CD14-positive monocyte (primary cell): ENCODE measurements at regions not wholly inside any gene's neighbourhood (a gene's known extent, or its start where the extent isn't known, plus 50 kb on each side); places are given as distances from the start of the nearest gene placed in this dataset.

Experiments used
- DNase-seq, 3 donors: peaks; one replicate each; pipeline ENCODE4 v3.0.0-alpha.2; 2011 to 2022
- H2AFZ ChIP-seq: 2 replicates; pipeline ENCODE4 v1.6.0; 2012; ENCODE audit warnings: mild to moderate bottlenecking, low read depth, low read length, inconsistent platforms; ENCODE audit not compliant: insufficient read depth, poor library complexity, severe bottlenecking
- H3K27ac ChIP-seq, 2 donors: 1 replicate in 1 of 2; 2 replicates in 1 of 2; pipeline ENCODE4 v1.5.1; 2012 to 2013; ENCODE audit warnings: low read length in 2 of 2, control low read depth in 1 of 2, inconsistent platforms in 1 of 2, low read depth in 1 of 2, mild to moderate bottlenecking in 1 of 2
- H3K27me3 ChIP-seq, 2 donors: one replicate each; pipeline versions ENCODE4 v1.6.0 to v1.6.1; 2011 to 2013; ENCODE audit warnings: low read length in 2 of 2; ENCODE audit not compliant: control insufficient read depth in 2 of 2, insufficient read depth in 2 of 2
- H3K36me3 ChIP-seq, 2 donors: replicated peaks in 1 of 2; 1 replicate in 1 of 2; 2 replicates in 1 of 2; pipeline versions ENCODE4 v1.5.1 to v1.6.1; 2012 to 2013; ENCODE audit warnings: low read length in 2 of 2, control low read depth in 1 of 2, inconsistent platforms in 1 of 2, mild to moderate bottlenecking in 1 of 2; ENCODE audit not compliant: insufficient read depth in 2 of 2, control insufficient read depth in 1 of 2
- H3K4me1 ChIP-seq, 2 donors: 1 replicate in 1 of 2; 2 replicates in 1 of 2; pipeline versions ENCODE4 v1.5.1 to v1.6.1; 2012 to 2013; ENCODE audit warnings: low read length in 2 of 2, control low read depth in 1 of 2, inconsistent platforms in 1 of 2, mild to moderate bottlenecking in 1 of 2, moderate library complexity in 1 of 2; ENCODE audit not compliant: insufficient read depth in 2 of 2, control insufficient read depth in 1 of 2
- H3K4me2 ChIP-seq: replicated peaks from 2 replicates; pipeline ENCODE3; 2012; ENCODE audit warnings: low read length, moderate library complexity, mild to moderate bottlenecking; ENCODE audit not compliant: poor library complexity, severe bottlenecking; ENCODE audit errors: extremely low read depth
- H3K4me3 ChIP-seq, 3 experiments: fragments of 200-600 bp in 1 of 3; sonication (generic) in 1 of 3; replicated peaks in 1 of 3; 1 replicate in 2 of 3; 2 replicates in 1 of 3; pipeline ENCODE4 v1.5.1; 2011 to 2013; ENCODE audit warnings: low read length in 3 of 3, mild to moderate bottlenecking in 3 of 3, control low read depth in 2 of 3, low read depth in 2 of 3, inconsistent platforms in 1 of 3, moderate library complexity in 1 of 3
- H3K79me2 ChIP-seq: 2 replicates; pipeline ENCODE4 v1.6.0; 2012; ENCODE audit warnings: mild to moderate bottlenecking, control low read depth, inconsistent platforms, low read length, moderate library complexity; ENCODE audit not compliant: insufficient read depth
- H3K9ac ChIP-seq: 2 replicates; pipeline ENCODE4 v1.6.0; 2017; ENCODE audit warnings: low read length, mild to moderate bottlenecking; ENCODE audit not compliant: insufficient read depth, poor library complexity, severe bottlenecking
- H3K9me3 ChIP-seq, 2 donors: replicated peaks in 1 of 2; 1 replicate in 1 of 2; 2 replicates in 1 of 2; pipeline versions ENCODE4 v1.5.1 to v1.6.1; 2012 to 2013; ENCODE audit warnings: low read length in 2 of 2, control low read depth in 1 of 2; ENCODE audit not compliant: control insufficient read depth in 1 of 2, insufficient read depth in 1 of 2
- H4K20me1 ChIP-seq: 2 replicates; pipeline ENCODE4 v1.6.0; 2012; ENCODE audit warnings: mild to moderate bottlenecking, low read length, control low read depth, moderate library complexity; ENCODE audit not compliant: insufficient read depth
- H3K27ac Mint-ChIP-seq, 7 donors: one replicate each; pipeline ENCODE4 v1.8.0; 2020; ENCODE audit warnings: mild to moderate bottlenecking in 7 of 7, mixed read lengths in 7 of 7, moderate library complexity in 6 of 7, inconsistent platforms in 2 of 7
- H3K27me3 Mint-ChIP-seq, 3 donors: one replicate each; pipeline ENCODE4 v1.8.0; 2021 to 2022; ENCODE audit warnings: low read depth in 3 of 3, mild to moderate bottlenecking in 3 of 3, mixed read lengths in 3 of 3, moderate library complexity in 3 of 3, inconsistent platforms in 1 of 3
- H3K36me3 Mint-ChIP-seq, 2 donors: one replicate each; pipeline ENCODE4 v1.8.0; 2020; ENCODE audit warnings: mixed read lengths in 2 of 2, inconsistent platforms in 1 of 2, mild to moderate bottlenecking in 1 of 2
- H3K4me1 Mint-ChIP-seq: one replicate; pipeline ENCODE4 v1.8.0; 2020; ENCODE audit warnings: mild to moderate bottlenecking, mixed read lengths
- H3K4me3 Mint-ChIP-seq, 2 donors: one replicate each; pipeline ENCODE4 v1.8.0; 2020; ENCODE audit warnings: mild to moderate bottlenecking in 2 of 2, mixed read lengths in 2 of 2, moderate library complexity in 1 of 2
- H3K9me3 Mint-ChIP-seq, 7 donors: one replicate each; pipeline ENCODE4 v1.8.0; 2020 to 2022; ENCODE audit warnings: mixed read lengths in 7 of 7, mild to moderate bottlenecking in 6 of 7, moderate library complexity in 6 of 7, inconsistent platforms in 2 of 7
- CTCF ChIP-seq: fragments of 200-600 bp; IDR thresholded peaks from one replicate; pipeline ENCODE4 v1.8.0; 2022; ENCODE audit warnings: antibody characterized with exemption, mild to moderate bottlenecking
- WGBS: methylation state at CpG from one replicate; pipeline ENCODE4 v1.1.5; 2013; ENCODE audit warnings: missing lambda C conversion rate; ENCODE audit not compliant: insufficient coverage; 5-methylcytosine and 5-hydroxymethylcytosine counted together
- intact Hi-C, 2 donors: fragments of 100-400 bp; cut with micrococcal nuclease; formaldehyde crosslinking; loops; one replicate each; pipeline versions ENCODE4 v1.15.0 to v1.15.1; 2023

DNA sequence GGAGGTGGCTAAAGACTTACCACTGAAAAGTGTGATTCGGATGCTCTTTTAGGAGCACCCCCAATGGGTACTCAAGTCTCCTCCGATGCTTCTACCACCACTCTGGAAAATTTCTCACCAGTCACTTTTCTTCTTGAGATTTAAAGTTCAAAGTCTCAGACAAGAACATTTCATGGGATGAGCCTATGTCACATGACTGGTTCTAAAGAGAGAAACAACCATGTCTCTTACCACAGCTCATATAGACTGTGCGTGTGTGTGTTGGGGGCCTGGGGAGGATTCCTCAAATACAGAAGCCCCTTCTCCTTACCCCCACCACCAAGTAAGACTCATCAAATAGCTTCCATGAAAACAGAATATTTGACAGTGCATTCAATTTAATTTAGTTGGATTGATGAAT lies 181.7 kb upstream of the MIR17HG start:
- no peak for DNase-seq
- H3K4me3 Mint-ChIP-seq, result no peak overlapping the region
- H3K79me2 ChIP-seq, result no peaks in the 10 kb centered on the region
- no peak for TF ChIP-seq CTCF
- H3K9ac ChIP-seq, result no peak overlapping the region
- H3K27ac Mint-ChIP-seq, result no peak overlapping the region
- 100% methylated on average over 2 of the region's 3 CpGs for WGBS
- intact Hi-C loops, result no loop called here
- no peaks in the 10 kb centered on the region for H3K36me3 ChIP-seq
- no peaks in the 10 kb centered on the region for H3K27me3 ChIP-seq
- H3K4me3 ChIP-seq, result no peak overlapping the region
- H3K9me3 Mint-ChIP-seq, result peaks cover 0 to 2% (median 0%) of the 10 kb centered on the region in 7 donors
- H3K4me1 ChIP-seq, result no peaks in the 10 kb centered on the region
- peaks cover 0 to 4% (median 0%) of the 10 kb centered on the region in 3 donors for H3K27me3 Mint-ChIP-seq
- no peak overlapping the region for H3K27ac ChIP-seq
- no peaks in the 10 kb centered on the region for H3K9me3 ChIP-seq
- no peak overlapping the region for H3K4me2 ChIP-seq
- no peak overlapping the region for H2AFZ ChIP-seq
- no peaks in the 10 kb centered on the region for H4K20me1 ChIP-seq
- H3K4me1 Mint-ChIP-seq, result peaks cover 5% of the 10 kb centered on the region
- H3K36me3 Mint-ChIP-seq, result no peaks in the 10 kb centered on the region

- no peaks in the 10 kb centered on the region for H3K4me1 ChIP-seq
- 100% methylated on average over 1 of the region's 2 CpGs for WGBS
- H3K9ac ChIP-seq, result no peak overlapping the region
- intact Hi-C loops, result no loop called here
- no peak overlapping the region for H3K27ac ChIP-seq
- H2AFZ ChIP-seq, result no peak overlapping the region
- Mint-ChIP-seq H3K27ac (no peak overlapping the region), H3K9me3 (peaks cover 0 to 2% (median 0%) of the 10 kb centered on the region in 7 donors), H3K36me3 (no peaks in the 10 kb centered on the region), H3K4me3 (no peak overlapping the region), H3K27me3 (peaks cover 0 to 1% (median 0%) of the 10 kb centered on the region in 3 donors), H3K4me1 (peaks cover 12% of the 10 kb centered on the region)
- no peaks in the 10 kb centered on the region for H3K9me3 ChIP-seq
- no peaks in the 10 kb centered on the region for H3K27me3 ChIP-seq
- no peaks in the 10 kb centered on the region for H3K79me2 ChIP-seq
- H4K20me1 ChIP-seq, result no peaks in the 10 kb centered on the region
- no peak for DNase-seq
- no peaks in the 10 kb centered on the region for H3K36me3 ChIP-seq
- no peak overlapping the region for H3K4me3 ChIP-seq
- H3K4me2 ChIP-seq, result no peak overlapping the region
- TF ChIP-seq CTCF, result no peak
These were observed 180.6 kb upstream of the MIR17HG start for GRCh38 chr13:91166714-91167511.
